Fibroblast of skin of right biceps (primary cell): ENCODE measurements at regions not wholly inside any gene's neighbourhood (a gene's known extent, or its start where the extent isn't known, plus 50 kb on each side); places are given as distances from the start of the nearest gene placed in this dataset.
"Not testable (repeated sequence)": the region's sequence is repeated elsewhere in the genome, so short reads cannot be mapped to it uniquely, and the experiment has no call there.

Experiments
- DNase-seq: peaks from one replicate; pipeline ENCODE4 v3.0.0-alpha.2; 2013

- DNase-seq: no peak
Measured at GRCh38 chr9:24824607-24825006, 278.9 kb upstream of the IZUMO3 start.

- no peak for DNase-seq
Measured at GRCh38 chr9:24820196-24820595, 274.5 kb upstream of the IZUMO3 start.

DNA sequence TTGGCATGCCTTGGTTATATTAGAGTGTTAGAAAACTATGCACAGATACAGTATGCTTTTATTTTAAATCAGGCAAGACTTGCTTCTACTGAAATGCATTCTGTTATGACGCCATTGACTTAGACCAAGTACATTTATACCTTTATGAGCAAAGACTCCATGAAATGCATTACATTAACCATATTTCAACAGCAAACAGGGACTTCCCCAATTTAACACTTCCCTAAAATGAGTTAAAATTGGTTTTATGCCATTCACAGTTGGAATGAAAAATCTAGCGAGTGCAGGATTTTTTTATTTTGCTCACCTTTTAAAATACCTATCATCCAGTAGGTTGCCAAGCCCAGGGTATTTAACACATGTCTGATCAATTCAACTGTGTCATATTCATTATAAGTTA lies 272.1 kb upstream of the IZUMO3 start:
- DNase-seq: no peak

DNA sequence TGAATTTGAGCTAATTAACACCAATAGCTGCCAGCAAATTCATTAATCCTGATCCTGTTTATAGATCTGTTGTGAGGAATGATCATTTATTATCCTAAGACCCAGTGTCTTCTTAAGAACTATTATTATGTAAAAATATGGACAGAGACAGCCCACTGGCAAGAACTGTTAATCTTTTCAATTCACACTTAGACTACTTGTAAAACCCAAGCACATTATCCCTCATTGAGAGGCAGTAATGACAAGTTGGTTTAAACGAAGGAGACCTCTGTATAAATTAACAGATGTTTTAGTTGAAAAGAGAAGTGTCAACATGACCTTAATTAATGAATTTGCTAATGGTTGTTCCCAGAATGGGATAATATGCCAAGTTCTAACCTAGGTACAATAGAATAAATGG lies 270.3 kb upstream of the IZUMO3 start:
- DNase-seq: no peak

DNA sequence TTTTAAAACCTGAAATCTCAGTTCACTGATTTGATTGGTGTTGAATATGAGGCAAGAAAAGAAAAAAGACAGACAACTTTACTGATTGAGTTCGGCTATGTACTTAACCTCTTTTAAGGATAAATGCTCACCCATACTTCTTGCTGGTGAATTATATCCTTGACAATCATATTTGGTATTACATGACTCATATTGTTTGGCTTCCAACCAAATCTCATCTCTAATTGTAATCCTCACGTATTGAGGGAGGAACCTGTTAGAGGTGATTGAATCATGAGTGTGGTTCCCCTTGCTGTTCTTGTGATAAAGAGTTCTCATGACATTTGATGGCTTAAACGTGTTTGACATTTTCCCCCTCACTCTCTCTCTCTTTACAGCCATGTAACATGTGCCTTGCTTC lies 255.6 kb upstream of the IZUMO3 start:
- DNase-seq: peak; percentile 1

GRCh38 chr9:24793787-24794186 lies 248.1 kb upstream of the IZUMO3 start:
- peak; percentile 63 for DNase-seq

DNA sequence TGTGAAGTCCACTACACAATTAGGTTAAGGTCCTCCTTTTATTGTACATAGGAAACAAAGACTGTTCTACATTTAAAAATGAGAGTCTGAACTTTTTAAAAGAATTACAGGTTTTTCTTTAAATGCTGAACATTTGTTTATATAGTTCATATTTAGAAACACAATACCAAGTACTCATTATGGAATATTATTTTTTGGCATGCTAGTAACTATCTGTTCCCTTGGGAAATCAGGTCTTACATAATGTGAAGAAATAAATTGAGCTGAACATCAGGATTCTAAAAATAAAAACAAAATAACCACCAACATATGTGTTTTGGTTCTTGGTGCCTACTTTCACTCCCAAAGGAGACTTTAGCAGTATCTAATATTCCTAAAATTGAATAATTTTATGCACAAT lies 230.5 kb upstream of the IZUMO3 start:
- DNase-seq: no peak

DNA sequence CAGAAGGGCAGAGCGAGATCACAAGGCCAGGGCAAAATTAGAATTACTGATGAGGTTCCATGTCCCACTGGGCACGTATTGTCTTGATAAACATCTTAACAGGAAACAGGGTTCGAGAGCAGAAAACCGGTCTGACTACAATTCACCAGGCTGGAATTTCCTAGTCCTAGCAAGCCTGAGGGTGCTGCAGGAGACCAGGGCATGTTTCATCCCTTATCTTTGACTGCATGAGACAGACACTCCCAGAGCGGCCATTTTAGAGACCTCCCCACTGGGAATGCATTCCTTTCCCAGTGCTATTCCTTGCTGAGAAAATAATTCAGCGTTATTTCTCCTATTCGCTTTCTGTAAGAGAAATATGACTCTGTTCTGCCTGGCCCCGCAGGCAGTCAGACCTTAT lies 228.5 kb upstream of the IZUMO3 start:
- DNase-seq: not testable (repeated sequence)

- no peak for DNase-seq
Measured at GRCh38 chr9:24766081-24766480, 220.4 kb upstream of the IZUMO3 start.

GRCh38 chr9:24765025-24765756 lies 219.5 kb upstream of the IZUMO3 start:
- no peak for DNase-seq

- DNase-seq: no peak
Measured at GRCh38 chr9:24738421-24738961, 192.8 kb upstream of the IZUMO3 start.

DNA sequence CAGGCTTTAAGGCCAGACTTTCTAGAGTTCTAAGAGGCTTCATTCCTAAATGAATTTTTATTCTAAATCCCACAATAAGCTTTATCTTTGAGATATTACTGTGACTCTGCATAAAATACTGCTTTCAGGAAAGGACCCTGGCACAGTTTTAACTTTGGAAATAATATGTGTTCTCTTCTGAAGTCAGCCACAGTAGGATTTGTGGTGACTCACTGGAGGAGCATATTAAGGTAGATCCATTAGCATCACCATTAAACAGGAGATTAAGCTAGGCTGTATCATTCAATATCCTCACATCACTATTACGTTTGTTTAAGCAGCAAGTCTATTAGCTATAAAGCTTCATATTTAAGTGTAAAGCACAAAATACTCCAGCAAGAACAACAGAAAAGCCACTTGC lies 186.1 kb upstream of the IZUMO3 start:
- DNase-seq: no peak

GRCh38 chr9:24721621-24722020 lies 175.9 kb upstream of the IZUMO3 start:
- DNase-seq: no peak

- no peak for DNase-seq
Measured at GRCh38 chr9:24712206-24712605, 166.5 kb upstream of the IZUMO3 start.

- DNase-seq: no peak
Measured at GRCh38 chr9:24708814-24709213, 163.1 kb upstream of the IZUMO3 start.

- DNase-seq: no peak
Measured at GRCh38 chr9:24698881-24699518, 153.3 kb upstream of the IZUMO3 start.

DNA sequence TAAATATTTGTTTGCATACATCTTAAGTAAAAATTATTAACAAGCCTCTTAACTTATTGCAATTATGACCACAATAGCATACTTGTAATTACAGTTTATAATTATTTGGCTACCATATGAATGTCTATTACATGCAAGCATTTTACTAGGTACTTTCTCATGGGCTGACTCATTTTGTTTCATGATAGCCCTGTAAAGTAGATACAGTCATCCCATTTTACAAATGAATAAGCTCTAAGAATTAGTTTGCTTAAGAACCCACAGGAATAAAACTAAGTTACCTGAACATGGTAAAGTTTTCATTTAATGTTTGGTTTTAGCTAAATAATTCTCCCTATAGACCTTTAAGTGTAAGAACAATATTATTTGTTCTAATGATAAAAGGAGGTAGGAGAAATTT lies 126.6 kb upstream of the IZUMO3 start:
- no peak for DNase-seq

DNA sequence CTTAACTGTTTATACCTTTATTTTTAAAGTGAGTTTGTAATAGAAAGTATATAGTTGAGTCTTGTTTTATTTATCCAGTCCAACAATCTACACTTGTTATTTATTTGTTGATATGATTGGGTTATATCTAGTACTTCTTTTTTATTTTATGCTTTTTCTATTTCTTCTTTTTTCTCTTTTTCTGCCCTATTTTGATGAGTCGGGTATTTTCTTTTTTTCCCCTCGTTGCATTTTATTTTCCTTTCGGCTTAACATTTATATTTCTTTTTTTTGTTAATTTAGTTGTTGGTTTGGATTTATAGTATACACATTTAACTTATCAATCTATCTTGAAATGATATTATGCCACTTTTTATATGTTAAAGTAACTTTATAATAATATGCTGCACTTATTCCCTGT lies 111.7 kb upstream of the IZUMO3 start:
- DNase-seq: no peak

DNA sequence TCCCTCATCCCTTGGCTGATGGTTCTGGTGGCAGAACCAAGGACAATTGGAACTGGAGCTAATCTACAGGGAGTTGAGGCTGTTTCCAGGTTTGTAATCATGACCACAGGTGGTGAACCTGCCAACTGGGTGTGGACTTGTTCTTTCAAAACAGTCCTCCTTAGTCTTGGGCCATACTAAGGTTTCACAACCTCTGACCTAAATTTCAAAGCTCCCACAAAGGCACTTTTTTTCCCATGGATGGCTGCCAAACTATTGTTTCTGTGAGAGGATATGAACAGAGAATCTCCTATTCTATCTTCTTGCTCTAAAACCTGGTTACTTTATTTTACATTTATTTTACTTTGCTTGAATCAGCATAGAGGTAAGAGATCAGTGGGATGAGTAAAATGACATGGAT lies 106.5 kb upstream of the IZUMO3 start:
- no peak for DNase-seq

GRCh38 chr9:24628809-24629208 lies 83.1 kb upstream of the IZUMO3 start:
- DNase-seq: not testable (repeated sequence)

DNA sequence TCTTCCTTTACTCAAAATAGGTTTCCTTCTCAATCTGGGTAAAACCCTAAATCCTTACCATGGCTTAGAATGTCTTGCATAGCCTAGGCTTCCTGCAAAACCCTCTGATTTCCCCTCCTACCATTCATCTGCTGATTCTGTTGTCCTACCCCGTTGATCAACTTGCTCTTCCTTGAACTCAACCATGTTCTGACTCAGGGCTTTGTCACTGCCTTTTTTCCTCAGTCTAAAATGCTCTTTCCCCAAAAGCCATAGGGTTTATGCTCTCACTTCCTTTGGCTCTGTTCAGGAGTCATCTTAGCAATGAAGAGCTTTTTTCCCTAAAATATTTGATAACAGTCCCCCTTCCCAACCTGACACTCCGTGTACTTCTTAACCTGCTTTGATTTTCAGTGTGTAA lies 79.4 kb upstream of the IZUMO3 start:
- DNase-seq: peak; percentile 52

- DNase-seq: peak; percentile 82
Measured at GRCh38 chr9:24624481-24624880, 78.8 kb upstream of the IZUMO3 start.

DNA sequence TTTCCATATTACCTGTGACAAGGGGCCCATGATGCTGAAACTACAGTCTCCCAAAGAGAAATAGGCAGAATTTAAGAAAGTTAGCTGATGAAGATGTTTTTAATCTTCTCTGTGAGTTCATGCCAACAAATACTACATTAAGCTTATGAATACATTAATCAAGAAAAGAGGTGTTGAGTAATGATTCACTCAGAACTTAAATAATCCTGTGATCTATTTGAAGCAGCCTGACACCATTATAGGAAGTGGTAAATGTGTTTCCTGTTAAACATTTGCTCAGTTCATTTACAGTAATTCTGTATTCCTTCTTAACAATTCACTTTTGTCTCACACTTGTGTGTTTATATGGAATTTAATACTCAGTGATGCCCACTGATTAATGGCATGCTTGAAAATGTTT lies 75.0 kb upstream of the IZUMO3 start:
- DNase-seq: peak; percentile 61

GRCh38 chr9:24616863-24617262 lies 71.2 kb upstream of the IZUMO3 start:
- no peak for DNase-seq

GRCh38 chr9:24614070-24614469 lies 68.4 kb upstream of the IZUMO3 start:
- DNase-seq: no peak
